Ectodermal cell (in vitro differentiated cells): ENCODE measurements at regions not wholly inside any gene's neighbourhood (a gene's known extent, or its start where the extent isn't known, plus 50 kb on each side); places are given as distances from the start of the nearest gene placed in this dataset.

Experiments used
- H3K27ac ChIP-seq: 2 replicates; pipeline ENCODE4 v1.7.0; 2013; ENCODE audit warnings: mild to moderate bottlenecking, low read depth, low read length; ENCODE audit not compliant: insufficient read depth, poor library complexity, severe bottlenecking
- H3K27me3 ChIP-seq: 2 replicates; pipeline ENCODE4 v1.7.0; 2013; ENCODE audit warnings: mild to moderate bottlenecking, low read length; ENCODE audit not compliant: insufficient read depth, control insufficient read depth, poor library complexity, severe bottlenecking
- H3K36me3 ChIP-seq: one replicate; pipeline ENCODE4 v1.7.0; 2013; ENCODE audit warnings: low read length; ENCODE audit not compliant: control insufficient read depth, insufficient read depth
- H3K4me1 ChIP-seq: one replicate; pipeline ENCODE4 v1.7.0; 2013; ENCODE audit warnings: low read length; ENCODE audit not compliant: control insufficient read depth, insufficient read depth
- H3K4me3 ChIP-seq: 2 replicates; pipeline ENCODE4 v1.7.0; 2013; ENCODE audit warnings: low read depth, low read length, control low read depth; ENCODE audit not compliant: insufficient read depth
- H3K9me3 ChIP-seq: 2 replicates; pipeline ENCODE4 v1.7.0; 2013; ENCODE audit warnings: mild to moderate bottlenecking, low read length, moderate library complexity; ENCODE audit not compliant: control insufficient read depth
- WGBS, 2 experiments: methylation state at CpG; one replicate each; pipeline ENCODE4 v1.1.7; 2013; ENCODE audit warnings: missing lambda C conversion rate in 2 of 2; 5-methylcytosine and 5-hydroxymethylcytosine counted together

- no peaks in the 10 kb centered on the region for H3K9me3 ChIP-seq
- H3K4me3 ChIP-seq: no peak overlapping the region
- no peak overlapping the region for H3K27ac ChIP-seq
- H3K36me3 ChIP-seq: no peaks in the 10 kb centered on the region
- no peaks in the 10 kb centered on the region for H3K27me3 ChIP-seq
- 92 to 93% methylated on average over 2 of the region's 2 CpGs for WGBS, 2 experiments
- no peaks in the 10 kb centered on the region for H3K4me1 ChIP-seq
Observed at GRCh38 chr21:41091616-41092015, 76.3 kb upstream of the BACE2 start.

- 91 to 100% methylated on average over 4 to 7 of the region's 7 CpGs for WGBS, 2 experiments
- Histone ChIP-seq H3K4me1 (no peaks in the 10 kb centered on the region), H3K27ac (no peak overlapping the region), H3K36me3 (no peaks in the 10 kb centered on the region), H3K27me3 (no peaks in the 10 kb centered on the region), H3K9me3 (no peaks in the 10 kb centered on the region), H3K4me3 (no peak overlapping the region)
Observed at GRCh38 chr21:41092312-41092711, 75.6 kb upstream of the BACE2 start.

GRCh38 chr21:41095983-41096382 is 72.0 kb upstream of the BACE2 start:
- H3K4me1 ChIP-seq: no peaks in the 10 kb centered on the region
- no peaks in the 10 kb centered on the region for H3K27me3 ChIP-seq
- H3K27ac ChIP-seq: no peak overlapping the region
- no peaks in the 10 kb centered on the region for H3K36me3 ChIP-seq
- WGBS, 2 experiments: 92 to 97% methylated on average over 6 of the region's 6 CpGs
- H3K9me3 ChIP-seq: no peaks in the 10 kb centered on the region
- H3K4me3 ChIP-seq: no peak overlapping the region

- Histone ChIP-seq H3K9me3 (no peaks in the 10 kb centered on the region), H3K4me3 (no peak overlapping the region), H3K36me3 (no peaks in the 10 kb centered on the region), H3K27me3 (no peaks in the 10 kb centered on the region), H3K4me1 (peaks cover 5% of the 10 kb centered on the region), H3K27ac (no peak overlapping the region)
- 94 to 97% methylated on average over 1 of the region's 1 CpG for WGBS, 2 experiments
Observed at GRCh38 chr21:41098076-41098475, 69.9 kb upstream of the BACE2 start.

GRCh38 chr21:41098481-41099042 is 69.4 kb upstream of the BACE2 start:
- Histone ChIP-seq H3K27me3 (no peaks in the 10 kb centered on the region), H3K36me3 (no peaks in the 10 kb centered on the region), H3K4me3 (no peak overlapping the region), H3K27ac (no peak overlapping the region), H3K9me3 (no peaks in the 10 kb centered on the region), H3K4me1 (peaks cover 5% of the 10 kb centered on the region)
- WGBS, 2 experiments: 91 to 95% methylated on average over 2 of the region's 2 CpGs

GRCh38 chr21:41100826-41101550 is 67.0 kb upstream of the BACE2 start:
- Histone ChIP-seq H3K4me1 (peaks cover 5% of the 10 kb centered on the region), H3K9me3 (no peaks in the 10 kb centered on the region), H3K4me3 (no peak overlapping the region), H3K36me3 (no peaks in the 10 kb centered on the region), H3K27me3 (no peaks in the 10 kb centered on the region), H3K27ac (no peak overlapping the region)
- 95 to 99% methylated on average over 2 to 3 of the region's 4 CpGs for WGBS, 2 experiments

GRCh38 chr21:41102281-41102680 is 65.7 kb upstream of the BACE2 start:
- H3K4me3 ChIP-seq: no peak overlapping the region
- H3K4me1 ChIP-seq: peaks cover 5% of the 10 kb centered on the region
- no peaks in the 10 kb centered on the region for H3K9me3 ChIP-seq
- H3K36me3 ChIP-seq: no peaks in the 10 kb centered on the region
- no peak overlapping the region for H3K27ac ChIP-seq
- 54 to 56% methylated on average over 6 of the region's 6 CpGs for WGBS, 2 experiments
- no peaks in the 10 kb centered on the region for H3K27me3 ChIP-seq

- 89 to 91% methylated on average over 11 of the region's 11 CpGs for WGBS, 2 experiments
- no peak overlapping the region for H3K4me3 ChIP-seq
- no peaks in the 10 kb centered on the region for H3K36me3 ChIP-seq
- H3K27me3 ChIP-seq: no peaks in the 10 kb centered on the region
- no peak overlapping the region for H3K27ac ChIP-seq
- no peaks in the 10 kb centered on the region for H3K4me1 ChIP-seq
- H3K9me3 ChIP-seq: no peaks in the 10 kb centered on the region
Observed at GRCh38 chr21:41107602-41108001, 60.4 kb upstream of the BACE2 start.

GRCh38 chr21:41108668-41109585 is 59.0 kb upstream of the BACE2 start:
- H3K4me1 ChIP-seq: no peaks in the 10 kb centered on the region
- H3K4me3 ChIP-seq: no peak overlapping the region
- H3K36me3 ChIP-seq: no peaks in the 10 kb centered on the region
- no peaks in the 10 kb centered on the region for H3K9me3 ChIP-seq
- WGBS, 2 experiments: 89 to 93% methylated on average over 17 of the region's 17 CpGs
- H3K27me3 ChIP-seq: no peaks in the 10 kb centered on the region
- no peak overlapping the region for H3K27ac ChIP-seq

GRCh38 chr21:41110161-41110560 is 57.8 kb upstream of the BACE2 start:
- 88 to 90% methylated on average over 8 of the region's 8 CpGs for WGBS, 2 experiments
- no peak overlapping the region for H3K27ac ChIP-seq

More at GRCh38 chr21:41110161-41110560, 57.8 kb upstream of the BACE2 start:
- H3K4me1 ChIP-seq: no peaks in the 10 kb centered on the region
- H3K36me3 ChIP-seq: no peaks in the 10 kb centered on the region
- no peak overlapping the region for H3K4me3 ChIP-seq
- H3K9me3 ChIP-seq: no peaks in the 10 kb centered on the region
- H3K27me3 ChIP-seq: no peaks in the 10 kb centered on the region
